T-helper 1 cell treated with Interleukin-12 subunit alpha and Interleukin-12 subunit beta and Interleukin-4 antibody, amounts not matched to agents 30 μg/mL and 1 μg/mL, for 36 hours (primary cell): ENCODE measurements at regions not wholly inside any gene's neighbourhood (a gene's known extent, or its start where the extent isn't known, plus 50 kb on each side); places are given as distances from the start of the nearest gene placed in this dataset.
"Not testable (repeated sequence)": the region's sequence is repeated elsewhere in the genome, so short reads cannot be mapped to it uniquely, and the experiment has no call there.

Experiments
- H3K27ac Mint-ChIP-seq: one replicate; pipeline ENCODE4 v1.8.0; 2021; ENCODE audit warnings: mild to moderate bottlenecking, mixed read lengths
- H3K27me3 Mint-ChIP-seq: one replicate; pipeline ENCODE4 v1.8.0; 2021; ENCODE audit warnings: low read depth, mixed read lengths
- H3K36me3 Mint-ChIP-seq: one replicate; pipeline ENCODE4 v1.8.0; 2021; ENCODE audit warnings: low read depth, mixed read lengths
- H3K4me1 Mint-ChIP-seq: one replicate; pipeline ENCODE4 v1.8.0; 2021; ENCODE audit warnings: low read depth, mixed read lengths
- H3K4me3 Mint-ChIP-seq: one replicate; pipeline ENCODE4 v1.8.0; 2021; ENCODE audit warnings: mild to moderate bottlenecking, moderate library complexity, mixed read lengths
- H3K9me3 Mint-ChIP-seq: one replicate; pipeline ENCODE4 v1.8.0; 2021; ENCODE audit warnings: mixed read lengths

- Mint-ChIP-seq H3K9me3 (peaks cover 17% of the 10 kb centered on the region), H3K27me3 (no peaks in the 10 kb centered on the region), H3K27ac (no peak overlapping the region), H3K36me3 (no peaks in the 10 kb centered on the region), H3K4me3 (no peak overlapping the region), H3K4me1 (no peaks in the 10 kb centered on the region)
Observed at GRCh38 chr18:8930990-8931616, 171.4 kb upstream of the NDUFV2 start.

DNA sequence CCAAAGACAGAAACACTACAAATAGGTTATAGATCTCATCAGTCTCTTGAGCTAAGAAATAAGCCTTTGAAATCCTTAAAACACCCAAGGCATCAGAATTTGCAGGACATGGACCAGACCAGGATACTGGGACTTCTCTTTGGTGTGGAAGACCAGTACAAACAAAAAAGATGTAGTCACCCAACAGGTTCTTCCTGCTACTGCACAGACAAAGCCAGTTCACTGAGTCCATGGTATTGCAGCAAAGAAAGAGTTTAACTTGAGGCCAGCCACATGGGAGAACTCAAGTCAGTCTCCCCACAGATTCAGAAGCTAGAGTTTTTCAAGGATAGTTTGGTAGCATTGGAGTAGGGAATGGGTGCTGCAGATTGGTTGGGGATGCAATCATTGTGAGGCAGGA, 169.6 kb upstream of the NDUFV2 start:
- H3K9me3 Mint-ChIP-seq: peaks cover 9% of the 10 kb centered on the region
- no peak overlapping the region for H3K4me3 Mint-ChIP-seq
- no peaks in the 10 kb centered on the region for H3K4me1 Mint-ChIP-seq
- H3K27ac Mint-ChIP-seq: no peak overlapping the region
- no peaks in the 10 kb centered on the region for H3K36me3 Mint-ChIP-seq
- H3K27me3 Mint-ChIP-seq: no peaks in the 10 kb centered on the region

GRCh38 chr18:8933714-8934284, 168.7 kb upstream of the NDUFV2 start:
- Mint-ChIP-seq H3K9me3 (peaks cover 8% of the 10 kb centered on the region), H3K27ac (no peak overlapping the region), H3K4me3 (no peak overlapping the region), H3K36me3 (no peaks in the 10 kb centered on the region), H3K27me3 (no peaks in the 10 kb centered on the region), H3K4me1 (no peaks in the 10 kb centered on the region)

DNA sequence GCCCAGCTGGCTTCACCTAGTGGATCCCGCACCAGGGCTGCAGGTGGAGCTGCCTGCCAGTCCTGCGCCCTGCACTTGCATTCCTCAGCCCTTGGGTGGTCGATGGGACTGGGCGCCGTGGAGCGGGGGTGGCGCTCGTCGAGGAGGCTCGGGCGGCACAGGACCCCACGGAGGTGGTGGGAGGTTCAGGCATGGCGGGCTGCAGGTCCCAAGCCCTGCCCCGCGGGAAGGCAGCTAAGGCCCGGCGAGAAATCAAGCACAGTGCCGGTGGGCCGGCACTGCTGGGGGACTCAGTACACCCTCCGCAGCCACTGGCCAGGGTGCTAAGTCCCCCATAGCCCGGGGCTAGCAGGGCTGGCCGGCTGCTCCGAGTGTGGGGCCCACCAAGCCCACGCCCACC, 167.2 kb upstream of the NDUFV2 start:
- H3K4me3 Mint-ChIP-seq, H3K27me3 Mint-ChIP-seq, H3K27ac Mint-ChIP-seq, H3K4me1 Mint-ChIP-seq, H3K9me3 Mint-ChIP-seq, H3K36me3 Mint-ChIP-seq: not testable (repeated sequence)

DNA sequence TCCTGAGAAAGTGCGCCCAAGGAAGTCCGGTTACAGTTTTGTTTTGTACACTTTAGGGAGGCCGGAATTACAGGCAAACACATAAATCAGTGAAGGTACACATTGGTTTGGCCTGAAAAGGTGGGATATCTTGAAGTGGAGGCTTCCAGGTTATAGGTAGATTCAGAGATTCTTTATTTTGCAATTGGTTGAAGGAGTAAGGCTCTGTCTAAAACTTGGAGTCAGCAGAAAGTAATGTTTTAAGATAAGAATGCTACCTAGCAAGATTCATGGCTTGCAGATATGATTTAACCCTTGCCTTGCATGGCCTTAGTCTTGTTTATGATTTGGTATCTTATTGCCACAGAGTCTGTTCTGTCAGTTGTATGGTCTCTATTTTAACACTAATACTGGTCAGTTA, 165.9 kb upstream of the NDUFV2 start:
- Mint-ChIP-seq H3K9me3 (no peaks in the 10 kb centered on the region), H3K4me1 (no peaks in the 10 kb centered on the region), H3K4me3 (no peak overlapping the region), H3K36me3 (no peaks in the 10 kb centered on the region), H3K27me3 (no peaks in the 10 kb centered on the region), H3K27ac (no peak overlapping the region)

DNA sequence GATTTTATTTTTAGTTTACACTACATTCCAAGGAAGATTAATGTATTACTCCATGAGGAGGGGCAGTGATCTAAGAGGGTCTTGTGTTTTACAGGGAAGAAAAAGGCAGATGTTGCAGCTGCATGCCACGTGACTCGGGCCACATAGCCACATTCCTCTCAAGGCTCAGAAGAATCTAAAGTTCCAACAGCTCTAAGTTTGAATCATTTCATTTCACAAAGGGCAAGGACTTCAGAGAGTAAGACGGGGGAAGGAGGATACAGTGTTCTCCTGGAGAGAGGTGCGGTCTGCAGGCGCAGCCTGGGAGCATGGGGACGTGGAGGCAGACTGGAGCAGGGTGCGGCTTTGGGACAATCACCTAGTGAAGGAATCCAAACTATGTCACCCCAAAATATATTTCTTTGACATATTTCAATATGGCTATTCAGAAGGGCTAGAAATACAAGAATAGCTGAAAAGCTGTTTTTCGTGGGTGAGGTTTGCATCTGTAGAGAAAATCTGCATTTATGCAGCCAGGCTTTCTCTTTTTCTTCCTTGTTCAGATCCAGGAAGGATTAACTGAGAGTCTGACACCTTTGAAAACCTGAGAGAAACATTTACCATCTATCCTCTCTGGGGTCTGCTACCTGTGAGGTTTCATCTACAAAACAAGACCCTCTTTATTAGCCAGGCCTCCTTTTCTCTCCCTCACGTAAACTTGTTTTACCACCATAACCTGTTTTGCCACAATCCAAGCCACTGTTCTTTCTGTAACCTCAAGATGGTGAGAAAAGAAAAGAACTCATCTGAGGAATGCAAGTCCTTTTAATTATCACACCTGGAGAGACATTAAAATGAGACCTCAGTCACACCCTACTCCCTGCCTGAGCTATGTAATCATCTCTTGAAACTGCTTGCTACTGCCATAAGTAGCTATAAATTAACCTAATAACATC, 165.1 kb upstream of the NDUFV2 start:
- Mint-ChIP-seq H3K4me1 (no peaks in the 10 kb centered on the region), H3K27me3 (no peaks in the 10 kb centered on the region), H3K27ac (no peak overlapping the region), H3K4me3 (no peak overlapping the region), H3K9me3 (no peaks in the 10 kb centered on the region), H3K36me3 (no peaks in the 10 kb centered on the region)

DNA sequence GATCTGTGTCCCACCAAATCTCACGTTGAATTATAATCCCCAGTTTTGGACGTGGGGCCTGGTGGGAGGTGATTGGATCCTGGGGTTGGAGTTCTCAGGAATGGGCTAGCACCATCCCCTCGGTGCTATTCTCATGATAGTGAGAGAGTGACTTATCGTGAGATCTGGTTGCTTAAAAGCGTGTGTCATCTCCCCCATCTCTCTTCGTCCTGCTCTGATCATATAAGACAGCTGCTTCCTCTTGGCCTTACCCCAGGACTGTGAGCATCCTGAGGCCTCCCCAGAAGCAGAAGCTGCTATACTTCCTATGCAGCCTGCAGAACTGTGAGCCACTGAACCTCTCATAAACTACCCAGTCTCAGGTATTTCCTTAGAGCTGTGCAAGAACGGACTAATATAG, 163.7 kb upstream of the NDUFV2 start:
- no peak overlapping the region for H3K4me3 Mint-ChIP-seq
- no peaks in the 10 kb centered on the region for H3K36me3 Mint-ChIP-seq
- no peaks in the 10 kb centered on the region for H3K9me3 Mint-ChIP-seq
- H3K4me1 Mint-ChIP-seq: no peaks in the 10 kb centered on the region
- no peak overlapping the region for H3K27ac Mint-ChIP-seq
- no peaks in the 10 kb centered on the region for H3K27me3 Mint-ChIP-seq

DNA sequence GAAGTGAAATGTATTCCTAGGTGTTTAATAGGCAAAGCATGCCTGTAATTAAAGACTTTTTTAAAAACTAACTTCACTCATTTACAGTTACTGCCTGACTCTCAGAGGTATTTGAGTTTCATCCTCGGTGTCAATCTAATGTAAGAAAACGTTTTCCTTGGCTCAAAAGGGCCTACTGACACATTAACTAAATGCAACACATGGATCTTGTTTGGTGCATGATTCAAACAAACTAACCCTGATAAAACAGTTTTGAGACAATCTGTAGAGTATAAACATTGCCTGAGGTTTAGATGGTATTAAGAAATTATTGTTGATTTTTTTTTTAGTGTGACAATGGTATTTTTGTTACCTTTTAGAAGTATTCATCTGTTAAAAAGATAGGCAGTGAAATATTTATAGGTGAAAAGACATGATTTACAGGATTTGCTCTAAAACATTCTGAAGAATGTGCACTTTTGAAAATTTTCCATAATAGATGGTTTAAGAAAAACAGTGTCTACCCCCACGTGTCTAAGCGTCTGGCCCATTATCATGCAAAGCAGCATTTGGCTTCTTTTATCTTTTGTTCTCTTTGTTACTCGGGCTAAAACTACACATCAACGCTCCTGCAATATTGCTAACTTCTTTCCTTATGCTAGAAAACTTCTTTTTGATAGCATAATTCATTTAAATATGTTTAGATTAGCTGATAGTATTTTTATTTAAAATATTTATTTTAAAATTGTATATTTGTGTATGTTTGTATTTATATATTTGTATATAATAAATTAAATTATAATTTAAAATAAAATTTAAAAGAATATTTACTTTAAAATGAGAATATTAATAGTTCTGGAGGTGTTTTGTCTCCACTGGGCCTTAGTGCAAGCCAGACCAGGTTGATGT, 160.2 kb upstream of the NDUFV2 start:
- H3K36me3 Mint-ChIP-seq: no peaks in the 10 kb centered on the region
- no peaks in the 10 kb centered on the region for H3K27me3 Mint-ChIP-seq
- no peaks in the 10 kb centered on the region for H3K9me3 Mint-ChIP-seq
- no peak overlapping the region for H3K27ac Mint-ChIP-seq
- no peaks in the 10 kb centered on the region for H3K4me1 Mint-ChIP-seq
- H3K4me3 Mint-ChIP-seq: no peak overlapping the region

DNA sequence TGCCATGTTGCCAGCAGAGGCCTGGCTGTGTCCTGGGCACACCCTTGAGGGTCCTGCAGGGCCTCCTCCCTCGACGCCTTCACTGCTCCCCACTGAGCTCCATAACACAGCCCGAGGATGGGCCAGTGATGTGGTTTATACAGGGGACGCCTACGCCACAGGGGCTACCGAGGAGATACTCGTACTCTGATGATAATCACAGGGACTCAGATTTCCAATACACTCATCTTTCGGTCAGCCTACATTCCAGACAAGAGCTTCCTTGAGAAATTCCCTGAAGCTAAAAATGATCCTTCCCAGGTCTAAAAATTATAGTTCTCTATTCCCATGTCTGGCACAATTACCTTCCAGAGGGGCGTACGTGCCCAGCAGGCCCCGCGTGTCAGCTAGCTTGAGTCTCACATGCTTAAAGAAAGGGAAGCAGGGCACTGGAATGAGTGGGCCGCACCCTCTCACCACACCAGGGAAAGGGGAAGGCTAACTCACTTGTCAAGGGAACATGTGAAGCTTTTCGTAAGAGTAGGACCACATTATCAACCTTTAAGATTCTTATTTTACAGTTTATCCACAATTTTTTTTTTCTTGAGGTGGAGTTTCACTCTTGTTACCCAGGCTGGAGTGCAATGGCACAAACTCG, 159.5 kb upstream of the NDUFV2 start:
- Mint-ChIP-seq H3K27ac (no peak overlapping the region), H3K36me3 (no peaks in the 10 kb centered on the region), H3K27me3 (no peaks in the 10 kb centered on the region), H3K9me3 (no peaks in the 10 kb centered on the region), H3K4me1 (no peaks in the 10 kb centered on the region), H3K4me3 (no peak overlapping the region)

DNA sequence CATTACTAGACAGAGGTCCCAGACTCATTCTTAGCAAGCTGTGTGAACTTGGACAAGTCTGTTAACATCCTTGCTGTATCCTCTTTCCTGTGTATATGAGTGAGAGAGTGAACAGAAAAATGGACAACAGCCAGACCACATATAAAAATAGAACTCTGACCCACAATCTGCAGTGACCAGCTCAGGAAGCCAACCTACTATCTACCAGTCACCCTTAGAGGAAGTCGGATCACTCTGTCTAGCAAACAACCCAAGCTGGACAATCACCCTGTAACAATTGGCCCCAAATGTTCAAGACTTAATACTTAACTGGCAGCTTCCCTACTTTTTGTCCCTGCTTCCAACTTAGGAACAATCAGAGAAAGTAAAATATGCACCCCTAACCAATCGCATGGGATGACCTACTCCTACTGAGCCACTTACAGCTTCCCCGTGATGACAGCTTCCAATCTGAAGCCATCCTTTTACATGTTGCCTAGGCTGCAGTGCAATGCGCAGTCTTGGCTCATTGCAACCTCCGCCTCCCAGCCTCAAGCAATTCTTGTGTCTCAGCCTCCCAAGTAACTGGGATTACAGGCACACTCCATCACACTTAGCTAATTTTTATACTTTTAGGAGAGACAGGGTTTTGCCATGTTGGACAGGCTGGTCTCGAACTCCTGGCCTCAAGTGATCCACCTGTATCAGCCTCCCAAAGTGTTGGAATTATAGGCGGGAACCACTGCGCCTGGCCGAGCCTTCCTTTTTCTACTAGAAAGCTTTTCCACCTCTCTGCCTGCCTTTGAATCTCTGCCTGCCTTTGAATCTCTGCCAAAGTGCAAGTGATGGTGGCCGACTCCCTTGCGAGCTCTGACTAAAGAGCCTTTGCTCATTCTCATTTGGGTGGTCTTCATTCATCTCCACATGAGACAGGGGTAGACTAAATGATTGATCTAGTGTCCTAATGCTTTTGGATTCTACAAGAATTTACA, 158.3 kb upstream of the NDUFV2 start:
- Mint-ChIP-seq H3K27me3 (no peaks in the 10 kb centered on the region), H3K4me3 (no peak overlapping the region), H3K9me3 (no peaks in the 10 kb centered on the region), H3K36me3 (no peaks in the 10 kb centered on the region), H3K27ac (no peak overlapping the region), H3K4me1 (no peaks in the 10 kb centered on the region)

DNA sequence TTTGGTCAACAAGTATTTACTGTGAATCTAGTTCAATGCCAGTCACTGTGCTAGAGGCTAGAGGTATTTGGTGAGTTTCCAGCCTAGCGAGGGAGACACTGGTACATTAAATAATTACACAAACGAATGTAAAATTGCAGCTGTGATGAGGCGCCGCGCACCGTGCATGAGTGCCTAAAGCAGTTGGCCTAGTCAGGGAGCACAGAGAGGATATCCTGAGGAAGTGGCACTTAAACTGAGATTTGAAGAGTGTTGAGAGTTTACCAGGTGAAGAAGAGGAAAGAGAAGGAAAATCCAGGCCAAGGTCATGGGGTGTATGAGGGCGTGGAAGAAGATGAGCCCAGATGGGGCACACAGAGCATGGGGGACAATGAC, 157.6 kb upstream of the NDUFV2 start:
- H3K9me3 Mint-ChIP-seq: no peaks in the 10 kb centered on the region
- no peak overlapping the region for H3K27ac Mint-ChIP-seq
- H3K4me3 Mint-ChIP-seq: no peak overlapping the region
- H3K27me3 Mint-ChIP-seq: no peaks in the 10 kb centered on the region
- H3K4me1 Mint-ChIP-seq: no peaks in the 10 kb centered on the region
- H3K36me3 Mint-ChIP-seq: no peaks in the 10 kb centered on the region

GRCh38 chr18:8945514-8945913, 157.0 kb upstream of the NDUFV2 start:
- no peaks in the 10 kb centered on the region for H3K4me1 Mint-ChIP-seq
- H3K27ac Mint-ChIP-seq: no peak overlapping the region
- H3K27me3 Mint-ChIP-seq: no peaks in the 10 kb centered on the region
- H3K9me3 Mint-ChIP-seq: no peaks in the 10 kb centered on the region
- no peak overlapping the region for H3K4me3 Mint-ChIP-seq
- H3K36me3 Mint-ChIP-seq: no peaks in the 10 kb centered on the region

GRCh38 chr18:8946066-8946838, 156.2 kb upstream of the NDUFV2 start:
- no peaks in the 10 kb centered on the region for H3K4me1 Mint-ChIP-seq
- no peak overlapping the region for H3K27ac Mint-ChIP-seq
- H3K27me3 Mint-ChIP-seq: no peaks in the 10 kb centered on the region
- H3K4me3 Mint-ChIP-seq: no peak overlapping the region
- no peaks in the 10 kb centered on the region for H3K9me3 Mint-ChIP-seq
- H3K36me3 Mint-ChIP-seq: no peaks in the 10 kb centered on the region
